ENCODE measurements at regions not wholly inside any gene's neighbourhood (a gene's known extent, or its start where the extent isn't known, plus 50 kb on each side); places are given as distances from the start of the nearest gene placed in this dataset.

DNA sequence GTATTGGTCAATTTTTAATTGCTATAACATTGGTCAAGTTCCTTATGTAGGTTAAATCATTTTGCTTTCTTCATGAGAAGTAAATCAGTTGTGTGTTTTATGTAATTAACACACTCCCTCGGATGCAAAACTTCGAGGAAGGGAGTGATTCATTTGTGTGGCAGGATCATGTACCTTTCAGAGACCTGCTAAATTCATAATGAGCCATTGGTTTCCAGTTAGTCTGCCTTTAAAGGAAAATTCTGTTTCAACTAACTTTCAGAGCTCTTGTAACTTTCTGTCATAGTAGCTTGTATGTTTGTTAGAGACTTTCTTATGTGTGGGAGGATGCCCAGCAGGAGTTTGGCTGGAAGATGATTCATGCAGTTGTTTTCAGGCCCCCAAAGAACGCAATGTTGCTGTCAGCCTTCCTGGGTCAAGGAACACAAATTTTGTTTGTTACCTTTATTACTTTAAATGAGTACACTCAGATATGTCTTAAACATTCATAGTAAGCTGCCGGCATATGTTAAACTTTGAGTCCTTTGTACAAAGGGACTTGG, 72.1 kb downstream of the GPR101 start:
- no peak for TF ChIP-seq POLR2A (IDR thresholded peaks at IDR 0.05)
- no peak for TF ChIP-seq POLR2AphosphoS5 (IDR thresholded peaks at IDR 0.05)
- no peak for TF ChIP-seq CTCF (IDR thresholded peaks at IDR 0.05)
- no peak for TF ChIP-seq EP300 (IDR thresholded peaks at IDR 0.05)
